Neuronal stem cell (in vitro differentiated cells): ENCODE measurements at regions not wholly inside any gene's neighbourhood (a gene's known extent, or its start where the extent isn't known, plus 50 kb on each side); places are given as distances from the start of the nearest gene placed in this dataset.
A peak's percentile ranks its signal among the peaks of the same experiment; 100 is the strongest.

Source experiments
- DNase-seq: peaks from one replicate; pipeline ENCODE4 v3.0.0-alpha.2; 2013; ENCODE audit warnings: low spot score
- H2AFZ ChIP-seq: one replicate; pipeline ENCODE4 v1.6.1; 2013; ENCODE audit warnings: mild to moderate bottlenecking, low read length, inconsistent platforms
- H2AK5ac ChIP-seq: 2 replicates; pipeline ENCODE4 v1.6.1; 2013; ENCODE audit warnings: low read depth, mild to moderate bottlenecking, inconsistent platforms, low read length, moderate library complexity, mixed read lengths
- H2BK120ac ChIP-seq: 2 replicates; pipeline ENCODE4 v1.6.1; 2013; ENCODE audit warnings: low read depth, mild to moderate bottlenecking, inconsistent platforms, low read length, moderate library complexity, mixed read lengths
- H2BK12ac ChIP-seq: one replicate; pipeline ENCODE4 v1.6.1; 2013; ENCODE audit warnings: low read length, inconsistent platforms
- H2BK15ac ChIP-seq: 2 replicates; pipeline ENCODE4 v1.6.1; 2013; ENCODE audit warnings: mild to moderate bottlenecking, low read length, inconsistent platforms, mixed read lengths
- H2BK5ac ChIP-seq: one replicate; pipeline ENCODE4 v1.6.1; 2013; ENCODE audit warnings: inconsistent platforms, mild to moderate bottlenecking, low read length, moderate library complexity
- H3K14ac ChIP-seq: one replicate; pipeline ENCODE4 v1.6.1; 2013; ENCODE audit warnings: low read length, inconsistent platforms
- H3K18ac ChIP-seq: 2 replicates; pipeline ENCODE4 v1.6.1; 2013; ENCODE audit warnings: low read length, inconsistent platforms
- H3K23ac ChIP-seq: 2 replicates; pipeline ENCODE4 v1.6.1; 2013; ENCODE audit warnings: low read depth, mild to moderate bottlenecking, mixed read lengths, low read length, inconsistent platforms; ENCODE audit not compliant: poor library complexity
- H3K27ac ChIP-seq: replicated peaks from 3 replicates; pipeline ENCODE4 v1.5.1; 2013; ENCODE audit warnings: low read length, inconsistent platforms
- H3K27me3 ChIP-seq, 3 experiments: 2 replicates each; pipeline ENCODE4 v1.6.1; 2013; ENCODE audit warnings: low read length in 3 of 3, mild to moderate bottlenecking in 2 of 3, inconsistent platforms in 1 of 3, low read depth in 1 of 3, mixed read lengths in 1 of 3, moderate library complexity in 1 of 3; ENCODE audit not compliant: control insufficient read depth in 3 of 3, insufficient read depth in 3 of 3
- H3K36me3 ChIP-seq, 2 donors: replicated peaks in 1 of 2; 2 replicates each; pipeline ENCODE4 v1.6.1; 2013; ENCODE audit warnings: low read length in 2 of 2; ENCODE audit not compliant: control insufficient read depth in 2 of 2, insufficient read depth in 2 of 2
- H3K4ac ChIP-seq: 2 replicates; pipeline ENCODE4 v1.6.1; 2013; ENCODE audit warnings: inconsistent platforms, mild to moderate bottlenecking, low read length, moderate library complexity
- H3K4me1 ChIP-seq, 2 donors: 1 replicate in 1 of 2; 2 replicates in 1 of 2; pipeline ENCODE4 v1.6.1; 2013; ENCODE audit warnings: low read length in 2 of 2, low read depth in 1 of 2; ENCODE audit not compliant: control insufficient read depth in 2 of 2, insufficient read depth in 1 of 2
- H3K4me2 ChIP-seq: one replicate; pipeline ENCODE4 v1.6.1; 2013; ENCODE audit warnings: mild to moderate bottlenecking, low read length, inconsistent platforms; ENCODE audit not compliant: insufficient read depth, poor library complexity, severe bottlenecking
- H3K4me3 ChIP-seq, 2 donors: 2 replicates each; pipeline ENCODE4 v1.5.1; 2013; ENCODE audit warnings: low read length in 2 of 2, mild to moderate bottlenecking in 2 of 2, inconsistent platforms in 1 of 2, moderate library complexity in 1 of 2
- H3K79me1 ChIP-seq: one replicate; pipeline ENCODE4 v1.6.1; 2013; ENCODE audit warnings: low read depth, mild to moderate bottlenecking, inconsistent platforms, low read length, moderate library complexity
- H3K9ac ChIP-seq: one replicate; pipeline ENCODE4 v1.6.1; 2013; ENCODE audit warnings: mild to moderate bottlenecking, low read depth, low read length, inconsistent platforms; ENCODE audit not compliant: poor library complexity
- H3K9me3 ChIP-seq, 2 donors: replicated peaks in 1 of 2; 2 replicates each; pipeline versions ENCODE3 to v1.6.1; 2013; ENCODE audit warnings: low read length in 2 of 2, mild to moderate bottlenecking in 2 of 2, inconsistent platforms in 1 of 2, low read depth in 1 of 2, mixed read lengths in 1 of 2, moderate library complexity in 1 of 2; ENCODE audit not compliant: control insufficient read depth in 2 of 2, insufficient read depth in 1 of 2
- H4K8ac ChIP-seq: one replicate; pipeline ENCODE4 v1.6.1; 2013; ENCODE audit warnings: low read depth, mild to moderate bottlenecking, inconsistent platforms, low read length, moderate library complexity
- H4K91ac ChIP-seq: one replicate; pipeline ENCODE4 v1.6.1; 2013; ENCODE audit warnings: low read length, low read depth, mild to moderate bottlenecking, inconsistent platforms; ENCODE audit not compliant: poor library complexity
- WGBS, 2 donors: extraction: QIAGEN DNeasy Blood & Tissue Kit; methylation state at CpG; one replicate each; pipeline ENCODE4 v1.1.7; 2013; ENCODE audit warnings: missing lambda C conversion rate in 2 of 2, mixed read lengths in 1 of 2; ENCODE audit not compliant: insufficient read length in 2 of 2, insufficient replicate concordance in 1 of 2; ENCODE audit errors: extremely low coverage in 2 of 2; 5-methylcytosine and 5-hydroxymethylcytosine counted together

DNA sequence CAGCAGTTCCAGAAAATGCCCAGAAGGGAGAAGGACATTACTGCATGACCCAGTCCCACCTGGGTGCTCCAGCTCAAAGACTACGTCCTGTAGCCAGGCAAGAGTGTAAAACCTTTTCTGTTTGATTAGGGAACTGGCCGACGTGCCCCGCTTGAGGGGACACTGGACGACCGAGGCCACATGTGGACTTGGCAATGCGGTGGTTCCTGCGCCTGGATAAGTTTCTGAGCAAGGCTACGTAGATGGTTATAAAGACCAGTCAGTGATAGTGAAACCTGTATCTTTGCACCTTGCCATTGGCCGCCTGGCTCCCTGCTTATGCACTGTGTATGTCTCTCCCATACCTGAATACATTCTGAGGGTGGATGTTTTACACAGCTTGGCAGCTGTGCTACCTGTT, 567.0 kb upstream of the CRIM1 start:
- H3K27ac ChIP-seq, result no peak overlapping the region
- no peak overlapping the region for H2BK5ac ChIP-seq
- H2BK12ac ChIP-seq, result no peak overlapping the region
- DNase-seq, result no peak
- H3K4me3 ChIP-seq, result no peak overlapping the region
- no peak overlapping the region for H3K14ac ChIP-seq
- H4K91ac ChIP-seq, result no peak overlapping the region
- no peak overlapping the region for H3K4ac ChIP-seq
- H3K79me1 ChIP-seq, result no peaks in the 10 kb centered on the region
- no peak overlapping the region for H2BK120ac ChIP-seq
- no peak overlapping the region for H3K4me2 ChIP-seq
- H3K27me3 ChIP-seq, result no peaks in the 10 kb centered on the region
- no peak overlapping the region for H2AFZ ChIP-seq
- H3K23ac ChIP-seq, result no peak overlapping the region
- peaks cover 4 to 6% of the 10 kb centered on the region in 2 donors for H3K4me1 ChIP-seq
- H3K9ac ChIP-seq, result no peak overlapping the region
- WGBS, 2 donors, result no CpG with 5 or more reads among the region's 10 CpGs
- H3K36me3 ChIP-seq, result no peaks in the 10 kb centered on the region
- no peak overlapping the region for H3K18ac ChIP-seq
- no peak overlapping the region for H2AK5ac ChIP-seq
- peak overlapping the region; percentile 84 for H4K8ac ChIP-seq
- H2BK15ac ChIP-seq, result no peak overlapping the region
- H3K9me3 ChIP-seq, result peaks cover 0 to 6% of the 10 kb centered on the region in 2 donors

DNA sequence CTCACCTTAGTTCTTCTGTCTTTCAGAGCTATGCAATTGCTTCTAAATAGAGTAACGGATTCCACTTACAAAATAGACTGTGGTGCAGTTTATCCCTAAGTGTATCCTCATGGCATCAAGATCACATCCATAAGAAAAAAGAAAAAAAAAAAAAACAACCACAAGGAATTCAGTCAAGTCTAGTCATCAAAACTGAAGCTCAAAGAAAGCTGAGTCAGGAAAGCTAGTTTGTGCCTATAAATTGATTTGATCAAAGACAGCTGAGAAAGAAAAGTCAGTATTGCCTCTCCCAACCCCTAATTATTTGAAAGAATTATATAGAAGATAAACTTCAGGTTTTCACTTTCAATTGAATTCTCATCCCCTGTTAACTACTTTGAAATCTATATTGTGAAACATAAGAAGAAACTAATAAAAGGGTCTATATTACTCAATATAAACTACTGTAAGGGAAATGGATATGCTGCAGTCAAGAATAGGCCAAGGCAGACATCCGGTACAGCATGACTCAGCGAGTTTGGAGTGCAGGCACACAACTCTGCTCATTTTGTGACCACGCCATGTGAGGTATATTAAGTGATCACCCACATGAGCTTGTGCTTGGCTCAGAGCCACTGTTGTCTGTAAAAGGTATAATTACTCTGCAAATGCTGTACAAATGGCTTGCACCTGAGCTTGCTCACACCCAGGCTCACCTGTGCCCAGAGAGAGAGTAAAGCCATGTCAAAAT, 568.1 kb upstream of the CRIM1 start:
- no peak overlapping the region for H3K4me3 ChIP-seq
- no peak overlapping the region for H3K4ac ChIP-seq
- no peak overlapping the region for H3K18ac ChIP-seq
- no peak for DNase-seq
- no peaks in the 10 kb centered on the region for H3K36me3 ChIP-seq
- H3K9me3 ChIP-seq, result peaks cover 0 to 6% of the 10 kb centered on the region in 2 donors
- H3K4me1 ChIP-seq, result peaks cover 1 to 2% of the 10 kb centered on the region in 2 donors
- no CpG with 5 or more reads among the region's 4 CpGs for WGBS, 2 donors
- no peak overlapping the region for H2AFZ ChIP-seq
- no peak overlapping the region for H2BK120ac ChIP-seq
- no peak overlapping the region for H2BK12ac ChIP-seq
- H4K8ac ChIP-seq, result no peak overlapping the region
- no peak overlapping the region for H3K14ac ChIP-seq
- no peak overlapping the region for H4K91ac ChIP-seq
- H3K4me2 ChIP-seq, result no peak overlapping the region
- no peaks in the 10 kb centered on the region for H3K27me3 ChIP-seq
- H3K27ac ChIP-seq, result no peak overlapping the region
- H3K79me1 ChIP-seq, result no peaks in the 10 kb centered on the region
- no peak overlapping the region for H2AK5ac ChIP-seq
- H3K9ac ChIP-seq, result no peak overlapping the region
- H2BK5ac ChIP-seq, result no peak overlapping the region
- no peak overlapping the region for H2BK15ac ChIP-seq
- H3K23ac ChIP-seq, result no peak overlapping the region

DNA sequence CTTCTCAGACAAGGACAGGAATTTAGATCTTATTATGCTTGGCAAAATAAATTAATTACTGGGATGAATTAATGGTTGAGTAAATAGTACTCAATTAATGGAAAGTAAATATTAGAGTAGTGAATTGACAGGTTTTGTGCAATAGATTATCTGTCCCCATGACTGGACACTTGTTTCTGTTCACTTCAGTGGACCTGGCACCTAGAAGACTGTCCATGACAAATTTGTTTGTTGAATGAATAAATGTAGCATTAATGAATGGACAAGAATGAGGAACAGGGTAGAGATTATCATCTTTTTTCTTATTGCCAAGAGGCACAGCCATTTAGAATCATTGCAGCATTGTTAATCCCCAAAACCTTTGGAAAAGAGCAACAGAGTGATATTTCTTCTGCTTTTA, 570.0 kb upstream of the CRIM1 start:
- Histone ChIP-seq H3K36me3 (no peaks in the 10 kb centered on the region), H3K4me2 (no peak overlapping the region), H2BK120ac (no peak overlapping the region), H3K18ac (no peak overlapping the region), H3K4me3 (no peak overlapping the region), H3K79me1 (no peaks in the 10 kb centered on the region), H4K8ac (no peak overlapping the region), H3K9me3 (peaks cover 0 to 6% of the 10 kb centered on the region in 2 donors), H3K27me3 (no peaks in the 10 kb centered on the region), H3K14ac (no peak overlapping the region), H3K4ac (no peak overlapping the region), H3K9ac (no peak overlapping the region), H3K23ac (no peak overlapping the region), H2AK5ac (no peak overlapping the region), H4K91ac (no peak overlapping the region), H2BK5ac (no peak overlapping the region), H3K4me1 (no peaks in the 10 kb centered on the region), H3K27ac (no peak overlapping the region), H2BK12ac (no peak overlapping the region), H2AFZ (no peak overlapping the region), H2BK15ac (no peak overlapping the region)
- no peak for DNase-seq

DNA sequence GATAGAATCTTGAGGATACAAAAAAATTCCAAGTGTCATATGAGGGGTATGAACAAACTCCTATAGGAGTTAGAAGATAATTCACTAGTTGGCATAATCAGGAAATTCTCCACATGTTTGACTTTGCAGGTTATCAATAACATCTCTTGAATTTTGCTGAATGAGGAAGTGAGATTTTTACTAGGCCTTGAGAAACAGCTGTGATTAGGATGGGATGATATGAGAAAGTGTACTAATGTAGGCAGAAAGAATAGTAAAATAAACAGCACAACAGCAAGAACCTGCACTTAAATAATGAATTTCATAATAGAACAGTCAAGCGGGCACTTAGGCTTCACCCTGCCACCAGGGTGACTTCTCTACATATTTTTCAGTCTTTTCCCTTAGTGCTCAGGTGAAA, 570.8 kb upstream of the CRIM1 start:
- no peak overlapping the region for H2AFZ ChIP-seq
- H3K27ac ChIP-seq, result no peak overlapping the region
- H2BK5ac ChIP-seq, result no peak overlapping the region
- no peaks in the 10 kb centered on the region for H3K4me1 ChIP-seq
- no peak overlapping the region for H4K8ac ChIP-seq
- H4K91ac ChIP-seq, result no peak overlapping the region
- H3K14ac ChIP-seq, result no peak overlapping the region
- H2BK15ac ChIP-seq, result no peak overlapping the region
- H3K27me3 ChIP-seq, result no peaks in the 10 kb centered on the region
- no peak overlapping the region for H2BK120ac ChIP-seq
- H3K4me3 ChIP-seq, result no peak overlapping the region
- no peak overlapping the region for H3K4me2 ChIP-seq
- peaks cover 0 to 6% of the 10 kb centered on the region in 2 donors for H3K9me3 ChIP-seq
- H3K18ac ChIP-seq, result no peak overlapping the region
- no peak overlapping the region for H3K4ac ChIP-seq
- DNase-seq, result no peak
- no CpG with 5 or more reads among the region's 1 CpG for WGBS, 2 donors
- no peak overlapping the region for H2BK12ac ChIP-seq
- no peak overlapping the region for H3K9ac ChIP-seq
- no peaks in the 10 kb centered on the region for H3K79me1 ChIP-seq
- no peak overlapping the region for H2AK5ac ChIP-seq
- no peak overlapping the region for H3K23ac ChIP-seq
- H3K36me3 ChIP-seq, result no peaks in the 10 kb centered on the region
